Frontal cortex (tissue), 3 donors: ENCODE measurements at regions not wholly inside any gene's neighbourhood (a gene's known extent, or its start where the extent isn't known, plus 50 kb on each side); places are given as distances from the start of the nearest gene placed in this dataset.

Source experiments
- DNase-seq, 2 donors: peaks; one replicate each; pipeline ENCODE4 v3.0.0; 2012; ENCODE audit warnings: low spot score in 2 of 2
- FAIRE-seq: peaks from 2 replicates; lab custom pipeline; 2012; peaks lifted over from hg19 to GRCh38; lab: Jason Lieb, UNC
- donor health status: control.
- donor health status: control.
- donor health status: control.

GRCh38 chr13:84658491-84659358, 776.5 kb upstream of the SLITRK1 start:
- DNase-seq (no peak), FAIRE-seq (no peak)

- FAIRE-seq (no peak), DNase-seq (no peak)
Observed at GRCh38 chr13:84655677-84656076, 773.4 kb upstream of the SLITRK1 start.

DNA sequence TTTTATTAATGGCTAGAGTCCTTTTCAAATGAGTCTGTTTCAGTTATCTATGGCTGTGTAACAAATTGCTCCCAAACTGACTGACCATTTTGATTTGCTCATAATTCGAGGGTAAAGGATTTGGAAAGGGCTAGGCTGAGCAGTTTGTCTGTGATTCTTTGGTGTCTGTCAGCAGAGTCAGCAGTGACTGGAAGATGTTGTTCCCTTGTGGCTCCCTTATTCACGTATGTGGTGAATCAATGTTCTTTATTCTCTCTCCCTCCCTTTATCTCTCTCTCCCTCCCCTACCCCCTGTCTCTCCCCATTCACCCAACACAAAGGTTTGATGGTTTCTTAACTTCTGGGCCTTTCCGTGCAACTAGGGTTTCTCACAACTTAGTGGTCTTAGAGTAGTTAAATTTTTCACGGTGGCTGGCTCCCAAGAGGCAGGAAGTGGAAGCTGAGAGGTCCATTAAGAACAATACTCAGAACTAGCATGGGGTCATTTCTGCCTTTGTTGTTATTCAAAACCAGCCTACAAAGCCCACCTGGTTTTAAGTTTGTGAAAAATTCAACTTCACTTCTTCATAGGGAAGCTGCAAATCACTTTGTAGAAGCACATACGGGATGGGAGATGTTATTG, 772.5 kb upstream of the SLITRK1 start:
- DNase-seq (no peak), FAIRE-seq (no peak)

DNA sequence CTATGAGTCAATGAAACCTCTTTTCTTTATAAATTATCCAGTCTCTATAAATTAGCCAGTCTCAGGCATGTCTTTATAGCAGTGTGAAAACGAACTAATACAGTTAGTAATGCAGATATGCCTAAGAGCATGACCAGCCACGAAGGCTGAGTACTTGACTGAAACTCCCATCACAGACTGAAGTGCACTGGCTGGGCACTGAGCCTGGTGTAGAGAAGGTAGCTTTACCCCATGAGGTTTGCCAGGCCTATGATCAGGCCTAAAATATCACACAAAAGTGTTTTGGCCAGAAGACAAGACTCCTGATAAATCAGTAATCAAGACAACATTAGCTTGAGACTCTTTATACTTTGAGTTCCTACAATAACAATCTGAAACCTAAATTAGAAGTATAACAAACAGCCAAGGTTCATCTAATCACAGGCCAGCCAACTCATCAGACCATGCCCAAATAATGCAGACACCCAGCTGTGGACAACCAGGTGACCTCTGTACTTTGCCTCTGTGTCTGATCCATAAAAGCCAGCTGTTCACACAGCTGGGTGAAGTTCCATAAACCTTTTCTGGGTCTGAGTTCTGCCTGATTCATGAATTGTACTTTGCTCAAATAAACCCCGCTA, 771.8 kb upstream of the SLITRK1 start:
- DNase-seq (no peak), FAIRE-seq (no peak)

DNA sequence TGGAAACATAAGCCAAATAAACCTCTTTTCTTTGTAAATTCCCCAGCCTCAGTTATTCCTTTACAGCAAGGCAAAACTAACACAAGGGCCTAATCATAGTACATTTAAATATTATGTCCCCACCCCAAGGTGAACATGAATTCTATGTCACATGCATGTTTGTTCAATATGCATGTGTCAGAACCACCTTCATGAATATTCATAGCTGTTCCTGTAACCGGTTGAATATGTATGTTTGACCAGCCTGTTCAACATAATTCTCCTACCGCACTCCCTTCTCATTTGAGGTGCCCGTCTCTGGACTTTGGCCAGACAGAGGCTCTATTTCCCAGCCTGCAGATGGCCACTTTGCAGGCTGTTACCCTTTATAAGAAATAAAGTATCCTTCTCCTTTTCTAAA, 769.4 kb upstream of the SLITRK1 start:
- no peak for DNase-seq
- FAIRE-seq, result no peak

GRCh38 chr13:84651288-84651687, 769.0 kb upstream of the SLITRK1 start:
- FAIRE-seq, result no peak
- no peak for DNase-seq

GRCh38 chr13:84649853-84650252, 767.6 kb upstream of the SLITRK1 start:
- no peak for DNase-seq
- FAIRE-seq, result no peak

DNA sequence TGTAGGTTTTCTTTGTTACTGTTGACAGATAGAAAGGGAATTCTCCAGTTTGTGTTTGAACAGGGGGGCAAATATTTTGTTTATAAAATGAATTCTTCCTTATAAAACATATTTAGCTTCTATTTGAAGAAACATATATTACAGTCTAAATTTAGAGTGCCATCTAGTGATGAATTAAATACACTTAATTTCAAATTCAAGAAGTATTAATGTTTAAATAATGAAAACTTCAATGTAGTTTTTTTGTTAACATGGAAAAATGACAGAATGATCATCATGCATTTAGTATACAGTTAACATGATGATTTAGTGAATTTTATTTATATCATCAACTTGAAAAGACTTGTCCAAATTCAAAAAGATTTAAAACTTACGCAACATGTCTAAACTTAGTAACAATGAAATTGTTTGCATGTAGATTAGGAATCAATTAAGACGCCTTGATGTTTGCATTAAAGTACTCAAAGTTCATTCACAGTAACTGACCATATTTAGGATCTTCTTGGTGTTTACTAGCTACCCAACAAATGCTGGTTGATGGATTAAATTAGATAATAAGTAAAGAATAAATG, 765.9 kb upstream of the SLITRK1 start:
- DNase-seq, result no peak
- FAIRE-seq, result peak; percentile 93

- FAIRE-seq (no peak), DNase-seq (no peak)
Observed at GRCh38 chr13:84646957-84647356, 764.7 kb upstream of the SLITRK1 start.

- FAIRE-seq (no peak), DNase-seq (no peak)
Observed at GRCh38 chr13:84645196-84646012, 763.1 kb upstream of the SLITRK1 start.

- no peak for DNase-seq
- FAIRE-seq, result no peak
Observed at GRCh38 chr13:84641491-84641890, 759.2 kb upstream of the SLITRK1 start.

DNA sequence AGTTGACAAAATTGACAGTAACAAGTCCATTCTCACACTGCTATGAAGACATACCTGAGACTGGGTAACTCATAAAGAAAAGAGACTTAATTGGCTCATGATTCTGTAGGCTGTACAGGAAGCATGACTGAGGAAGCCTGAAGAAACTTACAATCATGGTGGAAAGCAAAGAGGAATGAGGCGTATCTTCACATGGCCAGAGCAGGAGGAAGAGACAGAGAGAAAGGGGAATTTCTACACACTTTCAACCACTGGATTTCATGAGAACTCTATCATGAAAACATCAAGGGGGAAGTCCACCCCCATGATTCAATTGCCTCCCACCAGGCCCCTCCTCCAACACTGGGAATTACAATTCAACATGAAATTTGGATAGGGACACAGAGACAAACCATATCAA, 758.4 kb upstream of the SLITRK1 start:
- FAIRE-seq (no peak), DNase-seq (no peak)

DNA sequence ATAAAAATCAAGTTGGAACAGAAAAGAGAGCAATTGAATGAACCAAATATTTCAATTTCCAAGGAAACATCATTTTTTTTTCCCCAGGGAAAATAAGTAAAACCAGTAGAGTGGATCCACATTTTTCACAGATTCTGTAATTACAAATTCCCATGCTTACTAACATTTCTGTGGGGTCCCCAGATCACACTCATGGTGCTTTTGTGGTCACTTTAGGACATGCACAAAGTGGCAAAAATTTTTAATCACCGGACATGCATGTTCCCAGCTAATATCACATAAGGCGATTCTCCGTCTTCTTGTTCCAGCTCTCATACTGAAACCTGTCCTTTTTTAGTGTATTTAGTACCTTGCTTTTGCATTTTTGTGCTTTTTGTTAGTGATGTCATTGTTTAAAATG, 748.2 kb upstream of the SLITRK1 start:
- FAIRE-seq, result no peak
- no peak for DNase-seq

DNA sequence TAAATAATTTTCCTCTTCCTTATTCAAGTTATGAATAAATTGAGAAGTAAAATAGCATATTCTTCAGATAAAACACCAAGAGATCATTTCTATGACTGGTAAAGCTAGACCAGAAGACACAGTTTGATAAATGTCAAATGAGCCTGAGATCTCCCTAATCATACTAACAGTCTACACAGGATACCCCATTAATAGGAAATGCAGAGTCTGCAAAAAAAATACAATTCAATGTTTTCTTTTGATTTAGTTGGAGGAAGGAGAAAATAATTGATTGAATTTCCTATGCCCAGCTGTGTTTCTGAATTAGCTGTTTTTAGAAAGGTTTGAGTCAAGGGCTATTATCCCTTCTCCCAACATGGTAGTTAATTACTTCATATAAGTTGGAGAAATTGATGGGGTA, 734.6 kb upstream of the SLITRK1 start:
- DNase-seq (no peak), FAIRE-seq (no peak)

- no peak for FAIRE-seq
- DNase-seq, result no peak
Observed at GRCh38 chr13:84609716-84610115, 727.4 kb upstream of the SLITRK1 start.

DNA sequence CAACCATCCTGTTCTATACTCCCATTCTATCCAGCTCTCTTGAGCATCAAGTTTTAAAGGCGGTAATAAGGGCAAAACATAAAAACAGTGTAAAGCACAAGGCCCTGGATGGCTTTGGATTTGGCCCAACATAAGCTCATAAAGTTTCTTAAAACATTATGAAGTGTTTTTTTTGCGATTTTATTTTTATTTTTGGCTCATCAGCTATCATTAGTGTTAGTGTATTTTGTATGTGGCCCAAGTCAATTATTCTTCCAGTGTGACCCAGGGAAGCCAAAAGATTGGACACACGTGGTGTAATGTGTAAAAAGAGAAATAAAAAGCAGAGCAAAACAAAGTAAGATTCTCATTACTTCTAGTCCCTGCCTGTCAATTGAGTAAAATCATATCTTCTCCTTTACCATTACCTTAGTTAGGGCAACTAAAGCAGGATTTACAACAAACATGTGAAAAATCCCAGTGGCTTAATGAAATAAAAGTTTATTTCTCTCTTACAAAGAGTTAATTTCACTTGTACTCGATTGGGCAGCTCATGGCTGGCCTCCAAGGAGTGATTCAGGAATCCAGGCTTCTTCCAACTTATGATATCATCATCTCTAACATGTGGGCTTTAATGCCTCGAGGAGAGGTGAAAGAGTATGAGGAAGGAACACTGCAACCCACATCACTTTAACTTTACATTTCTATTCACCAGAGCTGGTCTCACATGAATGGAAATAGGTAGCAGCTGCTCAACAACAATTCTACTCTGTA, 725.2 kb upstream of the SLITRK1 start:
- DNase-seq (no peak), FAIRE-seq (no peak)

DNA sequence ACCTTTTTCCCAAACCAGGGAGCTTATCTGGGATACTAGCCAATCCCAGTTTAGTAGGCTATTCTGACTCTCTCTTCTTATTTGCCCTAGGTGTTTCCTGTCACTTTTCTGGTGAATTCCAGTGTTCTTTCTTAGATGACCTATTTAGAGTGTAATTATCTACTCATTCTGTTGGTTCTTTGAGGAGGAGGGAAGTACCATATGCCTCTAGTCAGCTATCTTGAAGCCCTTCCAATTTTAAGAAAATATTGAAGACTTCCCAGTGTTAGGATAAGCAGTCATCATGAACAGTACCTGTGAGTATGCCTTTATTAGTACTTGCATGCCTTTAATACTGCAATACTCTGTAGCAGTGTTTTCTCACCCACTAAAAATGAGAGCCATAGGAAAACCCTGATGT, 724.3 kb upstream of the SLITRK1 start:
- FAIRE-seq (no peak), DNase-seq (no peak)

DNA sequence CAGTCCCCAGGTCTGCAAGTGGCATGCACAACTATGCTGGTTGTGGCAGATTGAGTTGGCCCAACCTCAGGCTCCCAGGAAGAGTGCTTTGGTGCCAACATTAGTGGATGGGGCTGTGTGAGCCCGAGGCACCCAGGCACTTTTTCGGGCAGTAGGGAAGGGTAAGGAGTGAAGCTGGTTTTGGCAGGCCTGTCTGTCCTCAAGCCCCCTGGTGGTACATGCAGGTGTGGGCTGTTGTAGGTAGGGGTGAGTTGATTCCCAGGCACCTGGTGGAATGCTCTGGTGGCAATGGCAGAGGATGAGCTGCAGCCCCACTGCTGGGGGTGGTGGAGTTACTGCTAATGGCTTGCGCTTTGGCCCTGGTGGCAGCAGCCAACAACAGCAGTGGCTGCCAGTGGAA, 723.7 kb upstream of the SLITRK1 start:
- DNase-seq, result no peak
- FAIRE-seq, result no peak

DNA sequence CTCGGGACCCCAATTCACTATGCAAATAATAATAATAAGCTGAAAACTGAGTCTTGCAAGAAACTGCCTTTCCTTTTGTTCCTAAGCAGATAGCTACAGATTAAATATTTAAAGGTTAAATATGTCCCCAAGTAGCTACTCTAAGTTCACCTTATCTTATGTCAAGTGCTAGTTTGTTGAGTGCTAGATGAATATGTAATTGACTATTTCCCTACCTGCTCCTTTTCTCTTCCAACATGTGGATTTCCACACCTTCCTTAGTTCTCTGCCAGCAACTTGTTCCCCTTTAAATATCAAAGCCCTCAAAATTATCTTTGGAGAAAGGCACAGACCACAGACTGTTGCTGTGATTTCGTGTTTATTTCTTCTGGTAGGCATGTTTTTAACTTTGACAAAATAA, 709.2 kb upstream of the SLITRK1 start:
- FAIRE-seq (no peak), DNase-seq (no peak)
